HG03565 (cell line): ENCODE measurements at regions not wholly inside any gene's neighbourhood (a gene's known extent, or its start where the extent isn't known, plus 50 kb on each side); places are given as distances from the start of the nearest gene placed in this dataset.

Experiments used
- ATAC-seq: cut with Tn5 transposase; IDR thresholded peaks from one replicate; pipeline ENCODE4 v1.9.1; 2021; ENCODE audit warnings: mild to moderate bottlenecking, moderate library complexity; ENCODE audit not compliant: unreplicated experiment

GRCh38 chr2:60400462-60401246, 152.8 kb downstream of the BCL11A start:
- no peak for ATAC-seq

GRCh38 chr2:60394463-60394862, 159.0 kb downstream of the BCL11A start:
- no peak for ATAC-seq

- no peak for ATAC-seq
These were observed 161.6 kb downstream of the BCL11A start for GRCh38 chr2:60391649-60392375.

- ATAC-seq = no peak
These were observed 162.2 kb downstream of the BCL11A start for GRCh38 chr2:60391230-60391629.

- no peak for ATAC-seq
These were observed 167.0 kb downstream of the BCL11A start for GRCh38 chr2:60386436-60386835.

- no peak for ATAC-seq
These were observed 167.8 kb downstream of the BCL11A start for GRCh38 chr2:60385648-60386047.

GRCh38 chr2:60383401-60384143, 169.9 kb downstream of the BCL11A start:
- ATAC-seq = no peak

GRCh38 chr2:60380411-60380810, 173.0 kb downstream of the BCL11A start:
- ATAC-seq = no peak

GRCh38 chr2:60379684-60380083, 173.8 kb downstream of the BCL11A start:
- ATAC-seq = no peak

GRCh38 chr2:60379216-60379615, 174.2 kb downstream of the BCL11A start:
- no peak for ATAC-seq

- no peak for ATAC-seq
These were observed 175.6 kb downstream of the BCL11A start for GRCh38 chr2:60377825-60378224.

GRCh38 chr2:60376252-60376651, 177.2 kb downstream of the BCL11A start:
- no peak for ATAC-seq

- no peak for ATAC-seq
These were observed 181.8 kb downstream of the BCL11A start for GRCh38 chr2:60371681-60372080.

- no peak for ATAC-seq
These were observed 182.2 kb downstream of the BCL11A start for GRCh38 chr2:60371219-60371618.

GRCh38 chr2:60370814-60371213, 182.6 kb downstream of the BCL11A start:
- ATAC-seq = no peak

- ATAC-seq = no peak
These were observed 185.0 kb downstream of the BCL11A start for GRCh38 chr2:60368456-60368855.

- no peak for ATAC-seq
These were observed 187.2 kb downstream of the BCL11A start for GRCh38 chr2:60366135-60366712.

GRCh38 chr2:60365556-60365955, 187.9 kb downstream of the BCL11A start:
- ATAC-seq = no peak

- no peak for ATAC-seq
These were observed 189.0 kb downstream of the BCL11A start for GRCh38 chr2:60364491-60364890.

- ATAC-seq = no peak
These were observed 192.0 kb downstream of the BCL11A start for GRCh38 chr2:60361498-60361897.

- ATAC-seq = no peak
These were observed 193.9 kb downstream of the BCL11A start for GRCh38 chr2:60359569-60359968.
